GDM1 (cell line): ENCODE measurements at regions not wholly inside any gene's neighbourhood (a gene's known extent, or its start where the extent isn't known, plus 50 kb on each side); places are given as distances from the start of the nearest gene placed in this dataset.
"Not testable (repeated sequence)": the region's sequence is repeated elsewhere in the genome, so short reads cannot be mapped to it uniquely, and the experiment has no call there.

Source experiments
- DNase-seq: peaks from one replicate; lab custom pipeline; 2025; lab: John Stamatoyannopoulos, UW

GRCh38 chr17:70739065-70739464 lies 569.7 kb downstream of the KCNJ2 start:
- DNase-seq: no peak

GRCh38 chr17:70746574-70746973 lies 577.2 kb downstream of the KCNJ2 start:
- DNase-seq: not testable (repeated sequence)

DNA sequence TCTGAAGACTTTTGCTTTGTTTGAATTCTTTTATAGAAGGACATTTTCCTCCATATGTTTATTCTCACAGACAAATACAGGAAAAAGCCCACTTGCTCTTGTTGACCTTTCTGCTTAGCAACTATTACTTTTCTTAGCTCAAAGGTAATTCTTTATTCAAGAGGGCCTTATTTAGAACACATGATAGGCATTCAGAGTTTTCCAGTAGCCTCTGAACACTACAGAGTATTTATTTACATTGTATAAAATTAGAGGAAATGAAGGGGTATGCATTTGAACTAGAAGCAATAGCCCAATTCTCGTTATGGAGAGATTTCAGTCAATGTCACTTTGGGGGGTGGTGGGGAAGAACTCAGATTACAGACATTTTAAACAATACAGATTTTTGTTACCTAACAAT lies 581.7 kb downstream of the KCNJ2 start:
- no peak for DNase-seq

DNA sequence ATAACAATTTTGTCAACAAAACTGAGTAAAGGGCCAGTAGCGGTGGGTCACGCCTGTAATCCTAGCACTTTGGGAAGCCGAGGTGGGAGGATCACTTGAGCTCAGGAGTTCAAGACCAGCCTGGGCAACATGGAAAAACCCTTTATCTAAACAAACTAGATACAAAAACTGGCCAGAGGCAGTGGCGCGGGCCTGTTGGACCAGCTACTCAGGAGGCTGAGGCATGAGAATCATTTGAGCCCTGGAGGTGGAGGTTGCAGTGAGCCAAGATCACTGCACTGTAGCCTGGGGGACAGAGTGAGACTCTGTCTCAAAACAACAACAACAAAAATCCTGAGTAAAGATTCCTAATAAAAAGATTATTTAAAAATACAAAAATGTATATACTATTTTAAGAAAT lies 583.1 kb downstream of the KCNJ2 start:
- DNase-seq: not testable (repeated sequence)

- DNase-seq: no peak
Observed at GRCh38 chr17:70752966-70753467, 583.7 kb downstream of the KCNJ2 start.

DNA sequence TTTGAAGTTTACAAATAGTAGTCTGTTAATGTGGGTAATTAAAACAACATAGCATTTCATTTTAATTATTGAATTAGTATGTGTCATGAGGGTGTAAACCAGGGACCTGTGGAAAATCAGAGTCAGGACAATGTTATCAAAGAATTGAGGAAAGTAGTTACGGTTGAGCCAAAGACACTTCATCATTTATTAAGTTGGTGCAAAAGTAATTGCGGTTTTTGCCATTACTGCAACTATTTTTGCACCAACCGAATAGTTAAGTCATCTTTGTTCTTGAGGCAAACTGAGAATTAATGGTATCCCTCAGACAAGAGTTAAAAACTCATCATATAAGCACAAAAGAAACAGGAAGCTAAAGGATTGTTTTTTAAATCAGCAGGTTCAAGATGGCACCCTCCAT lies 593.7 kb downstream of the KCNJ2 start:
- no peak for DNase-seq

DNA sequence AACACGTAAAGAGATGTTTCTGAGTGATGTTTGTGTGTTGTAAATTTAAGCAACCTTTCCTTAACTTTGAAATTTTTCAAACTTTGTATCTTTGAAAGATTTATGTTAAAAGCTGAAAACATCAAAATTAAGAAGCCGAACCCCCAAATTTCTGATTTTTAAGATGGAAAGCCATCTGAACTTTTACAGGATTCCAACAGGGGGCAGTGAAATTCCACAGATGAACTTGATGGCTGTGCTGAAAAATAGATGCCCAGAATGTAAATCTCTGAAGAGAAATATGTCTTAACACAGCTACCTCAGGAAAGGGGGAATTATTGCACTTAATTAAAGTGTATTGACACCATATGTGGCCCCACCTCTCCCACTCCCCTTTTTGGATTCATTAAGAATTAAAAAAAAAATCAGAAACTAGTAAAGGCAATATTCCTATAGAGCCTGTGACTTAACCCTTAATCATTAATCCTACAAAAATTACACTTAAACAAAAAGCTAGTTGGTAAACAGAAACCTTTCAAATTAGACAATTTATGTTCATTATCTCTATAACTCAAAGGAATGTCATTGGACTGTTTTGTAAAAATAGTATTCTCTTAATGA lies 597.9 kb downstream of the KCNJ2 start:
- no peak for DNase-seq

GRCh38 chr17:70769956-70770355 lies 600.6 kb downstream of the KCNJ2 start:
- DNase-seq: no peak

DNA sequence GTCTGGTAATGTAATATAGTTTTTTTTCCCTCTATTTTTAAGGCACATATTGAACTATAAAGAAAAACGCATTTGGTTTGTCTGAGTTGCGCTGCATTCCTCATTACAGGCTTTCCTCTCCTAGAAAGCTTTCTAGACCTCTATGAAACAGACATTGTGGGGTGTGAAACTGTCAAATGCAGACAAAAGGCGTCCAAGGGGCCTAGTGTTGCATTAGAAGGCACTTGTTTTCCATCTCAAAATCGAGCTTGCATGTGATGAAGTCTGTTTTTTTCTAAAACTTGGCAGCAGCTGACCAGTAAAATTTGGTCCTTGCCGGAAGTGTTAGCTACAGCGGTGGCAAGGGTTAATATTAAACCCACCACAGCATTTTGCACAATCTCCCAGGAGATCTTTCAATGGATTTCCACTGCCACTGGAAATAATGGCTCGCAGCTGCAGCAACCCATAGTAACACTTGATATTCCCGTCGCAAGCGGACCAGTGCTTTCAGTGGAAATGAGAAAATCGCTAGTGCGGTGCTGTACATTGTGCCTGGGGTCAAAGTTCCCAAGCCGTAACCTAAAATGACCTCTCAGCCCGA lies 602.6 kb downstream of the KCNJ2 start:
- no peak for DNase-seq

- no peak for DNase-seq
Observed at GRCh38 chr17:70772761-70773160, 603.4 kb downstream of the KCNJ2 start.

DNA sequence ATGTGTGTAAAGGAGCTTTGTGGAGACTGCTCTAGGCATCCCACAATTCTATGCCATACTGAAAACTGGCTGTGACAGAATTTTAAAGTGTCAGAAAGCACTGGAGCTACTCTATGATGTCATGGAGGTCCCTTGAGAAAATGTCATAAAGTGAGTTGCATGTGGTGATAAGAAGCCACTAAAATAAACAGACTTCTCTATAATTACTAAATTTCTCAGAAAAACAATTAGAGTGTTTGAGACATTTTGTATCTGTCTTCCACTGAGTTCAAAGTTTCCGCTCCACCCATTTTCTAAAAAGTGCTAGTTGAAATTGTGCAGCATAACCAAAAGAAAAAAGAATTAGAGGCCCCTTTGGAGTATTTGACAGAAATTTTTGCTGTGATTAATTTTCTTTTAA lies 603.9 kb downstream of the KCNJ2 start:
- DNase-seq: no peak

DNA sequence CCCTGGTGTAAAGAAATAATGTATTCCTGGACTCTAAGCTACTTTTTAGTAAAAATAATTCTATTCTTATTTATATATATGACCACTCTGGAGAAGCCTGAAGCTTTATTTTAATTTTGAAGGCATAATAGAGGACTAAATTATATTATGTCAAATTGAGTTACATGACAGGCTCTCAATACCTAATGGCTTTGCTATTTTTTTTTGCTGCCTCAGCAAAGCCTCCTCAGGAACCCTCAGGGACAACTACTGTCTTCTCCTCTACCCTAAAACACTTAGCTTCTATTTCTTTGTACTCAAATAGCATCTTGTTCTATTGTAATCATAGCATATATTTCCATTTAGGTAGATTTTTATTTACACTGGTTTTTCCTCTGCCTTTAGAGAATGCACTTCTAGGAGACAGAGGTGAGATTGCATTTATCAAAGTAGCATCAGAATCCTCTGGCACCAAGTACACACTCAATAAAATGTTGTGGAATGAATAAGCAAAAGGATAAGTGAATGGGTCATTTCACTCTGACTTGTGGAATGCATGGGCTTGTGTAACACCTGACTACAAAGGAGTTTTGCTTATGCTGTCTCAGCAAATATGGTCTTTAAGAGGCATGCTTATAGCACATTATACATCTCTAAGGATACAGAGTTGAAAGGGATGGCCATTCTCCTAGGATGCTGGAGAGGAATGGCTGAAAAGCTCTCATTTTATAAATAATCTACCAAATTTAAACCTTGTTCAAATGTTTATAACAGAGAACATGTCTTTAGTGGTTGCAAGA lies 605.2 kb downstream of the KCNJ2 start:
- no peak for DNase-seq

- DNase-seq: no peak
Observed at GRCh38 chr17:70775679-70776078, 606.3 kb downstream of the KCNJ2 start.

DNA sequence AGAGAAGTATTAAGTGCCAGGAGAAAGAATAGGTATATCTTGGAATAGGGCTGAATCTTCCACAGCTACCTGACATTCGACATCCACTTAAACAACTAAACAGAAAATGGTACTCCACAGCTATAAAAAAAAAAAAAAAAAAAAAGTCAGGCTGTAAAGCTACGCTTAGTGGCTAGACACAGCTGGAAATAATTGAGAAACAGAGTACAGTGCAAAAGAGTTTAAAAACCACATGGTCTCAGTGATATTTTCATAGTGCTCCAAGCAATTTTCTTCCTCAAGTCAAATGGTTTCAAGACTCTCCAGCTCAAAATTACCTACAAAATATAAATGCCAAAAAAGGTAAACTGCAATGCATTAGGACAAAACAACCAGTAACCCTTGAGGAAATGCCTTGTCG lies 607.1 kb downstream of the KCNJ2 start:
- no peak for DNase-seq

GRCh38 chr17:70780031-70780430 lies 610.7 kb downstream of the KCNJ2 start:
- no peak for DNase-seq

GRCh38 chr17:70786081-70786480 lies 616.7 kb downstream of the KCNJ2 start:
- no peak for DNase-seq

- DNase-seq: no peak
Observed at GRCh38 chr17:70787721-70788300, 618.5 kb downstream of the KCNJ2 start.

DNA sequence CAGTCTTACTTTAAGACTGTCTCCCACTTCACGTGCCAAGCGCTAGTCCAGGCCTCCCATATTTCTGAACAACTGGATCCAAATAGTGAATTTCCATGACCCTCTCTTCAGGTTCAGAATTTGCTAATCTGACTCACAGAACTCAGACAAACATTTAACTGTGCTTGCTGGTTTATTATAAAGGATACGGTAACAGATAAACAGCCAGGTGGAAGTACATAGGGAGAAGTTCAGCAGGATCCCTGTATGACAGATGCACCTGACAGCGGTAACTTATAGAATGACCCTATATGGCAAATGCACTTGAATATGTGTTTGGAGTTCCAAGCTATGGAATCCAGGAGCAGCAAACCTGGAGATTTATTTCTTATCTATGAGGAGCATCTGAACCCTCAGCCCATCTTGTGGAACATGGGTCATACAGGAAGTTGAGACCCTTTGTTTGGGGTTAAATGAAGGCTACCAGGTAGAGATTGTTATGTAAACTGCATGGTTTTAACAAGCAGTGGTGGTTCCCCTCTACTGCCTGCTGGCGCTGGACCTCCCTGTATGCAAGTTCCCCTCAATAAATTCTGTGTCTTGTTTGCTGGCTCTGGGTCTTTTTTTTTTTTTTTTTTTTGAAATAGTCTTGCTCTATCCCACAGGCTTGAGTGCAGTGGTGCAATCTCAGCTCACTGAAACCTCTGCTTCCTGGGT lies 622.6 kb downstream of the KCNJ2 start:
- no peak for DNase-seq

- no peak for DNase-seq
Observed at GRCh38 chr17:70794738-70795137, 625.4 kb downstream of the KCNJ2 start.

DNA sequence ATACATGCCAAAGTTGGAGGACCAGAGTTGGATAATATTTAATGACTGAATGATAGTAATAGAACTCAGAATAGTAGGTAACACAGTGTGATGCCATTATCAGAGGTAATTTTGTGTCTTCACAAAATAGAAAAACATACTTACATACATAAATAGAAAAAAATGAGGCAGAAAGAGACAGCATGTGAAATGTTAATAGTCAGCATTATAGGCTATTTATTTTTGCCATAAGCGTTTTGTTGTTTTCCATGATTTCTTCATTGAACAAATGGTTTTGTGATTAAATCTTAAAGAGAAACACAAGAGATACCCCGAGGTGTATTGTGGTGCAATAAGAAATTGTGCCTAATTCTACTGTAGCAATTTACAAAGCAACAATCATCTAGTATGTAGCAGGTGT lies 626.3 kb downstream of the KCNJ2 start:
- DNase-seq: no peak

DNA sequence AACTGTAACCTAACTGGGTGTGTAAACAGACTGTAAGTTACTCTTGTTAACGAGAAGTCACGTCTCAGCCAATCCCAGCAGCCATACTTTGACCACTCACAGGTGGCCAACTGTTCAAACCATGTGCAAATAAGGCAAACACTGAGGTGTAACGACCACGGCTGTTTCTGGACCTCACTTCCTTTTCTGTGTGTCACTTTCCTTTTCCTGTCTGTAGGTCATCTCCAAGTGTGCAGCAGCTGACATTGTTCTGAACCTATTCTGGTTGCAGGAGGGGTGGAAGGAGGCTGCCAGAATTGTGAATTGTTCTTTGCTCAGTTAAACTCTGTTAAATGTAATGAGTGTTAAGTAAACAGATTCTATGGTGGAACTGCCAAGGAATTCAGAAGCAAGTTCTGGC lies 627.4 kb downstream of the KCNJ2 start:
- no peak for DNase-seq

DNA sequence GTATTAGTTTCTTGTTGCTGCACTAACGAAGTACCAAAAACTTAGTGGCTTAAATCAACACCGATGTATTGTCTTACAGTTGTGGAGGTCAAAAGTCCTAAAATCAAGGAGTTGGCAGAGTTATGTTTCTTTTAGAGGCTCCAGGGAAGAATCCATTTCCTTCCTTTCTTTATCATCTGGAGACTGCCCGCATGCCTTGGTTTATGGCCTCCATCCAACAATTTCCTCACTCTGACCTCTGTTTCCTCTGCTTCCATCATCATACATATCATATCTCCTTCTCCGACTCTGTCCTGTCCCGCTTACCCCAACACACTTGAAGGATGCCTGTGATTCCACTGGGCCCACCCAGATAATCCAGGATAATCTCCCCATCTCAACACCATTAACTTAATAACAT lies 627.8 kb downstream of the KCNJ2 start:
- DNase-seq: no peak
